ENCODE measurements at regions not wholly inside any gene's neighbourhood (a gene's known extent, or its start where the extent isn't known, plus 50 kb on each side); places are given as distances from the start of the nearest gene placed in this dataset.

- DNase-seq (ENCODE audit: low read depth) = no peak
- Mint-ChIP-seq H3K4me3 (ENCODE audit: unreplicated experiment) (no peak overlapping the region), H3K9me3 (ENCODE audit: unreplicated experiment) (no peaks in the 10 kb centered on the region), H3K4me1 (ENCODE audit: low read depth, unreplicated experiment) (no peaks in the 10 kb centered on the region), H3K27me3 (ENCODE audit: low read depth, unreplicated experiment) (peaks cover 15% of the 10 kb centered on the region), H3K27ac (ENCODE audit: unreplicated experiment) (no peak overlapping the region), H3K36me3 (ENCODE audit: low read depth, unreplicated experiment) (no peaks in the 10 kb centered on the region)
- Histone ChIP-seq H3K4me1 (ENCODE audit: insufficient read depth, low read length) (no peaks in the 10 kb centered on the region), H3K9me3 (ENCODE audit: insufficient read depth, low read depth, low read length) (no peaks in the 10 kb centered on the region), H4K20me1 (ENCODE audit: insufficient read depth, low read length) (no peaks in the 10 kb centered on the region), H2AFZ (ENCODE audit: low read depth, low read length) (no peak overlapping the region), H3K27me3 (ENCODE audit: insufficient read depth, low read length) (no peaks in the 10 kb centered on the region), H3K9ac (ENCODE audit: low read length) (no peak overlapping the region), H3K4me3 (ENCODE audit: insufficient read depth, low read depth, low read length) (no peak overlapping the region), H3K36me3 (ENCODE audit: insufficient read depth, low read length) (no peaks in the 10 kb centered on the region), H3K4me2 (ENCODE audit: low read length) (no peak overlapping the region), H3K79me2 (ENCODE audit: insufficient read depth, low read length) (no peaks in the 10 kb centered on the region), H3K27ac (ENCODE audit: low read depth, low read length) (no peak overlapping the region)
- TF ChIP-seq EZH2 (IDR thresholded peaks at IDR 0.05; ENCODE audit: insufficient read depth, low read length) (no peak), CTCF (IDR thresholded peaks at IDR 0.05; ENCODE audit: insufficient read depth, low read depth, low read length) (no peak)
- FAIRE-seq = no peak
These were observed 393.0 kb upstream of the PLXNA2 start for GRCh38 chr1:208637181-208637580.

GRCh38 chr1:208639382-208639781, 395.2 kb upstream of the PLXNA2 start:
- no peaks in the 10 kb centered on the region for H3K9me3 Mint-ChIP-seq (ENCODE audit: unreplicated experiment)
- H3K4me3 Mint-ChIP-seq (ENCODE audit: unreplicated experiment) = no peak overlapping the region
- no peaks in the 10 kb centered on the region for H3K36me3 Mint-ChIP-seq (ENCODE audit: low read depth, unreplicated experiment)
- H3K4me1 ChIP-seq (ENCODE audit: insufficient read depth, low read length) = no peaks in the 10 kb centered on the region
- H3K27me3 Mint-ChIP-seq (ENCODE audit: low read depth, unreplicated experiment) = peaks cover 18% of the 10 kb centered on the region
- no peaks in the 10 kb centered on the region for H3K9me3 ChIP-seq (ENCODE audit: insufficient read depth, low read depth, low read length)
- no peak overlapping the region for H3K9ac ChIP-seq (ENCODE audit: low read length)
- H4K20me1 ChIP-seq (ENCODE audit: insufficient read depth, low read length) = no peaks in the 10 kb centered on the region
- peaks cover 4% of the 10 kb centered on the region for H3K4me1 Mint-ChIP-seq (ENCODE audit: low read depth, unreplicated experiment)
- H2AFZ ChIP-seq (ENCODE audit: low read depth, low read length) = no peak overlapping the region
- H3K4me3 ChIP-seq (ENCODE audit: insufficient read depth, low read depth, low read length) = no peak overlapping the region
- DNase-seq (ENCODE audit: low read depth) = no peak
- no peaks in the 10 kb centered on the region for H3K27me3 ChIP-seq (ENCODE audit: insufficient read depth, low read length)
- H3K27ac ChIP-seq (ENCODE audit: low read depth, low read length) = no peak overlapping the region
- FAIRE-seq = no peak
- no peak overlapping the region for H3K27ac Mint-ChIP-seq (ENCODE audit: unreplicated experiment)
- no peak overlapping the region for H3K4me2 ChIP-seq (ENCODE audit: low read length)
- no peak for TF ChIP-seq EZH2 (IDR thresholded peaks at IDR 0.05; ENCODE audit: insufficient read depth, low read length)
- no peak for TF ChIP-seq CTCF (IDR thresholded peaks at IDR 0.05; ENCODE audit: insufficient read depth, low read depth, low read length)
- H3K36me3 ChIP-seq (ENCODE audit: insufficient read depth, low read length) = no peaks in the 10 kb centered on the region
- H3K79me2 ChIP-seq (ENCODE audit: insufficient read depth, low read length) = no peaks in the 10 kb centered on the region

GRCh38 chr1:208640295-208640694, 396.1 kb upstream of the PLXNA2 start:
- no peaks in the 10 kb centered on the region for H3K4me1 ChIP-seq (ENCODE audit: insufficient read depth, low read length)
- no peak overlapping the region for H3K27ac Mint-ChIP-seq (ENCODE audit: unreplicated experiment)
- H3K79me2 ChIP-seq (ENCODE audit: insufficient read depth, low read length) = no peaks in the 10 kb centered on the region
- no peak overlapping the region for H2AFZ ChIP-seq (ENCODE audit: low read depth, low read length)
- H3K27me3 ChIP-seq (ENCODE audit: insufficient read depth, low read length) = no peaks in the 10 kb centered on the region
- no peak overlapping the region for H3K4me3 Mint-ChIP-seq (ENCODE audit: unreplicated experiment)
- H3K4me1 Mint-ChIP-seq (ENCODE audit: low read depth, unreplicated experiment) = peaks cover 4% of the 10 kb centered on the region
- H3K27me3 Mint-ChIP-seq (ENCODE audit: low read depth, unreplicated experiment) = peaks cover 18% of the 10 kb centered on the region
- no peaks in the 10 kb centered on the region for H4K20me1 ChIP-seq (ENCODE audit: insufficient read depth, low read length)
- H3K9me3 Mint-ChIP-seq (ENCODE audit: unreplicated experiment) = no peaks in the 10 kb centered on the region
- H3K4me2 ChIP-seq (ENCODE audit: low read length) = no peak overlapping the region
- H3K36me3 ChIP-seq (ENCODE audit: insufficient read depth, low read length) = no peaks in the 10 kb centered on the region
- no peak overlapping the region for H3K4me3 ChIP-seq (ENCODE audit: insufficient read depth, low read depth, low read length)
- H3K9me3 ChIP-seq (ENCODE audit: insufficient read depth, low read depth, low read length) = no peaks in the 10 kb centered on the region
- FAIRE-seq = no peak
- H3K27ac ChIP-seq (ENCODE audit: low read depth, low read length) = no peak overlapping the region
- no peak overlapping the region for H3K9ac ChIP-seq (ENCODE audit: low read length)
- no peak for DNase-seq (ENCODE audit: low read depth)
- TF ChIP-seq EZH2 (IDR thresholded peaks at IDR 0.05; ENCODE audit: insufficient read depth, low read length) (no peak), CTCF (IDR thresholded peaks at IDR 0.05; ENCODE audit: insufficient read depth, low read depth, low read length) (no peak)
- no peaks in the 10 kb centered on the region for H3K36me3 Mint-ChIP-seq (ENCODE audit: low read depth, unreplicated experiment)
